ENCODE measurements at regions not wholly inside any gene's neighbourhood (a gene's known extent, or its start where the extent isn't known, plus 50 kb on each side); places are given as distances from the start of the nearest gene placed in this dataset.
"Not testable (repeated sequence)": the region's sequence is repeated elsewhere in the genome, so short reads cannot be mapped to it uniquely, and the experiment has no call there.

GRCh38 chr3:18127174-18127858 is 297.8 kb downstream of the SATB1 start:
- no peak for DNase-seq (ENCODE audit: low read depth, low spot score)

DNA sequence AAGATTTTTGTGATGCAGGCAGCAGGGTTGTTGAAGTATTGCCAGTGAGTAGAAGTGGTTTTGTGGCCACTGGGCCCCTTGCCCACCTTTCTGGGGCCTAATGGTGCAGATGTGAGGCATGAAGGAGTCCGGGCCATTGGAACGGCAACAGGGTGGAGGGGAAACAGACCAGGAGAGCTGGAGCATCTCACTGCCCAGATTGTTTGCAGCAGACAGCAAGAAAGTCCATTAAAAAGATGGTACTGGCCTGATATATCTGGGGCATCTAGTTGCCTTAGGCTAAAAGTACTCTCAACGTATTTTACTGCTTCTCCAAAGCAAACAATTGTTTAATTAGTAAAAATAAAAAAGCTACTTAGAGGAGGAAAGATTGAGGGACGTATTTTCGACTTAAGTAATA is 298.4 kb downstream of the SATB1 start:
- no peak for DNase-seq (ENCODE audit: low read depth, low spot score)

GRCh38 chr3:18124501-18124900 is 300.6 kb downstream of the SATB1 start:
- no peak for DNase-seq (ENCODE audit: low read depth, low spot score)

- DNase-seq (ENCODE audit: low read depth, low spot score): no peak
These were observed 302.9 kb downstream of the SATB1 start for GRCh38 chr3:18122264-18122663.

DNA sequence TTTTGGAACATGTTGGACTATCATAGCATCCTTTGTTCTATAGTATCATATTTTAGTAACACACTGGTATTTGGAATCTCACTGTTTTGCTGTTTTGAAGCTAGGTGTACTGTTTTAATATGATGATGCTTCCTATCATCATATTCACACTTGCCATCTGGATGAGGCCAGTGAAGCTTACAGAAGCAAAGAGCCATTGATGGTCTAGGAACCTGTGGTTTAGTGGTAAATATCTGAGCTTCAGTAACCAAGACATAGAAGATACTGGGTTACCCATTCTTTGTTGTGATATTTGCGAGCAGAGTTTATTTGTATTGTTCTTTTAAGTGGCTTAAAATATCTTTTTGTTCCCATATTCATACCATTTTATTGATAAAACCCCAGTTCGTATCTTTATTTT is 304.1 kb downstream of the SATB1 start:
- no peak for DNase-seq (ENCODE audit: low read depth, low spot score)

DNA sequence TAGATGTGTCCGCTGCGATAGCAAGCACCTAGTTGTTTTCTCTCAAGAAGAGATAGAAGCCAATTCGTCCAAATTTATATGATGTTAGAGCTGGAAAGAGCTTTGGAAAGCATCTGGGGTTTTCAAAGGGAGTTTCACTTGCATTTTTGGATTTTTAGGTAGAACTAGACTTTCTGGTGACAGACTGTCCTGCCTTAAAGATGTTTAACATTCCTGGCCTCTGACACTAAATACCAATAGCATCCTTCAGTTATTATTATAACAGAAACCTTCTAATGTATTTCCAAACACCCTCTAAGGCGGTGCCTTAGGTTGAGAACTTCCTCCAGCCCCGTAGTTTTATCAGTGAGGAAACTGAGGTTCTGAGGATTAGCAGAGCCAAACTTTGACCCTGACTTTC is 305.3 kb downstream of the SATB1 start:
- DNase-seq (ENCODE audit: low read depth, low spot score): no peak

DNA sequence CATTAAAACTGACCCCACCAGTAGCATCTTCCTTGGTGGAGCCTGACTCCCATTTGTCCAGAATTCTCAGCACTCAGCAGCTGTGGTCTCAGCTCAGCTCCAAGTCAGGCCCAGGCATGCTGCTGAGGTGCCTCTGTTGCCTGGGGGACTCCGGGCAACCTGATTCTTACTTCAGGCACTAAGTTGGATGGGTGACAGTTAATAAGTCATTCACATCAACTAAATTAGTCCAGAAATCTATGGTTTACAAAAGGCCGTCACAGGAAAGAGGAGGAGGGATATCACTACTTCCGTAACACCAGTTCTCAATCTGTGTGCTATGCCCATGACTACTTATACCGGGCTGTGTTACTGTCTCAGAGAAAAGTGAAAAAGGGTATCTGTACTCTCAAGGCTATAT is 310.2 kb downstream of the SATB1 start:
- DNase-seq (ENCODE audit: low read depth, low spot score): no peak

DNA sequence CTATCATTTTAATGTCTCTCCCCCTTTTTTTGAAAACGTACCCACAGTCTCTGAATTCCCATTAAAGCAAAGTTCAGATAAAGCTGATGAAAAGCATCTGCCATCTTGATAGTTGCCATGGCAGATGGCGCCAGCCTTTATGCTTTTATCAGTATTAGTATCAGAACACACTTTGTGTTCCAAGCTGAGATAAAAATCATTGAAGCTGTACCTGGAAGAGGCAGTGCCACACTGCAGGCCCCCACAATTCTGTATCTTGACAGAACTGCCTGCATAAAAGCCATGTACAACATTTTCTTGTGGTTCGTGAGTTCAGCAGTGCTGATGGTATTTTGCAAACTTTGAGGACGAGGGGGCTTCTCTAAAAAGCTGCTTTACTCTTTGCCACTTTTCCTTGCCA is 311.7 kb downstream of the SATB1 start:
- no peak for DNase-seq (ENCODE audit: low read depth, low spot score)

DNA sequence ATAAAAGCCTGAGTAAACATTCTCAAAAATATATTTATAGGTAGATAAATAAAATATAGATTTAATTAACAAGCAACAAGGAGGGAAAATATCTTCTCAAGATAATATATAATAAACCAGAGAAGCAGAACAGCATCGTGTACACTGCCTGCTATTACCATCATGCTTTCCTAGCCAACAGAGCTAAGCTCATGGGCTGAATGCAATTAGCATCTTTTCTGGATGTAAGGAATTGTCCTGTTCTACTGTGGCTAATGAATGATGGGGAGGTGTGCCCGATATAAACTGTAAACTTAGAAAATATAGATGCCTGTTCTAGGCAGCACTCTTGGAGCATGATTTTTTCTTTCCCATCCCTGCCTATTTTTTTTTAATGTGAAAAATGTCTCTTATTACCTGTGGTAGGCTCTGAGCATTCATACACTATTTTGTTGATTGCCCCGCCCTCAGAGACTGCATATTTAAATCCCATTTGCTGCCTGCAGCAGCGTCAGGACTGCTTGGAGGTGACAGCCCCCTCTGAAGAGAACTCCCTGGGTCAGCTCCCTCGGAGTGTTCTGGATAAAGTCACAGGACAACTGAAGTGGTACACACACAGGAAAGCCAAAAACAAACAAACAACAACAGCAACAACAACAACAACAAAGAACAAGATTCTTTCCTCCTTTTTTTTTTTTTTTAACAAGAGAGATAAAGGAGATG is 312.3 kb downstream of the SATB1 start:
- DNase-seq (ENCODE audit: low read depth, low spot score): no peak

DNA sequence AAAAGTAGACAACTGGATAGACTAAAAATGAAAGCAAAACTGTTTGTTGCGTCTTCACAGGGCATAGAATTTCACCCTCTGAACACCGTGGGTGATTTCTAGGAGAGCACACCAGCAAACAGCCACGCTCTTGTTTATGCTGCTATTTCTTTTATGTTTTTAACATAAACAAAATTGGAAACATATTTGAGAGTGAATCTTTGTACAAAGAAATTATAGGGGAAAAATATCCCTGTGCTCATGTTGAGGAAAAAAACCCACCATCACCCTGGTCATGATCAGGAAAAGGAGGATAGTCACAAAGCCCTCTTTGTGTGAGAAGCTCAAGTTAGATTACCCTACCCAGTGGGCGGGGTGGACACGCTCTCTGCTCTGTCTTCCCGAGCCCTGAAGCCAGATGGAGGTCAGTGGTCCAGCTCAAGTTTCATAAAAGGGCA is 313.3 kb downstream of the SATB1 start:
- no peak for DNase-seq (ENCODE audit: low read depth, low spot score)

- no peak for DNase-seq (ENCODE audit: low read depth, low spot score)
These were observed 321.5 kb downstream of the SATB1 start for GRCh38 chr3:18103591-18103990.

GRCh38 chr3:18100121-18100520 is 325.0 kb downstream of the SATB1 start:
- DNase-seq (ENCODE audit: low read depth, low spot score): no peak

DNA sequence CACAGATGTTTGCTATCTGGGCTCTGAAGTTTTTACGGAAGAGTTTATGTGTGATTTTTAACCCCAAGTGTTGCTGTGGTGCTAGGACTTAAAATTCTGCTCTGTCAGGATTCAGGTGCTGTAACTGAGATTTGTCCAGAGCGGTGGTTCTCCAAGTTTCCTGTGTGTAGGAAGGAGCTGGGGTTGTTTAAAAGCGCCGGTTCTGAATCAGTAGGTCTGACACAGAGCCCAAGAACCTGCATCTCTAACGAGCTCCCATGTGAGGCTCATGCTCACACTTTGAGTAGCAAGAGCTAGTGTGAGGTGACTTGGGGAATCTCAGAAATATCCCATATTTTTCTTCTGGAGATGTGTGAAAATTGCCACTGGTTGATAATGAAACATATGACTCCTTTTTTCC is 325.5 kb downstream of the SATB1 start:
- DNase-seq (ENCODE audit: low read depth, low spot score): no peak

GRCh38 chr3:18098960-18099587 is 326.1 kb downstream of the SATB1 start:
- peak; percentile 35 for DNase-seq (ENCODE audit: low read depth, low spot score)

GRCh38 chr3:18097989-18098388 is 327.1 kb downstream of the SATB1 start:
- no peak for DNase-seq (ENCODE audit: low read depth, low spot score)

GRCh38 chr3:18097473-18097872 is 327.7 kb downstream of the SATB1 start:
- DNase-seq (ENCODE audit: low read depth, low spot score): no peak

DNA sequence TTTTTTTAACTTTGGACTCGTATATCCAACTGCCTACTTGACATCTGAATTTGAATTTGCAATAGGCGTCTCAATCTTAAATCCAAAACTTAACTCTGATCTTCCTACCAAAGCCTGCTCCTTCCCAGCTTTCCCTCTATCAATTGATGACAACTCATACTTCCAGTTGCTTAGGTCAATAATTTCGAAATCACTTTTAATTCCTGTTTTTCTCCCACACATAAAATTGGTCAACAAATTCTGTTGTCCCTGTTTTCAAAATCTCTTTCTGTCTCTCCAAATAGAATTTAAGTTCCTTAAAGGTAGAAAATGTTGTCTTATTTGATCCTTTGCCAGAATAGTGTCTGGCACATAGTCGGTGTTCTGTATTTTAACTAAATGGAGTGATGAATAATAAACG is 332.4 kb downstream of the SATB1 start:
- no peak for DNase-seq (ENCODE audit: low read depth, low spot score)

GRCh38 chr3:18090377-18090776 is 334.8 kb downstream of the SATB1 start:
- no peak for DNase-seq (ENCODE audit: low read depth, low spot score)

GRCh38 chr3:18087988-18088387 is 337.2 kb downstream of the SATB1 start:
- no peak for DNase-seq (ENCODE audit: low read depth, low spot score)

DNA sequence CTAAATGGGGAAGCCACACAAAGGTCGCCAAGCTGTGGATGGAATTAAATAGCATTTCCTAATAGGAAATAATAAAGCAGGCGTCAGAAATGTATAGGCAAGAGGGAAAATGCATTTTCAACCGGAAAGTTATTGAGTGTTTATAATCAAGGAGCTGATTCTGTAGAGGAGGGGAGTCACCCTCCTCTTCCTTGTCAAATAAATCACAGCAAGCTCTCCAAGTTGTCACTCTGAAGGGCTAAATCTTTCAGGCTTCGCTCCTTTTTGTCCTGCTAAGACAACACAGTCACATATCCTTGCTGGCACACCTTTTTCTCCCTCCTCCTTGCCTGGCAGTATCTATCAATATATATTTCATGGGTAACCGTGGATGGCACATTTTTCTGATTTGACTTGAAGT is 338.4 kb downstream of the SATB1 start:
- no peak for DNase-seq (ENCODE audit: low read depth, low spot score)

DNA sequence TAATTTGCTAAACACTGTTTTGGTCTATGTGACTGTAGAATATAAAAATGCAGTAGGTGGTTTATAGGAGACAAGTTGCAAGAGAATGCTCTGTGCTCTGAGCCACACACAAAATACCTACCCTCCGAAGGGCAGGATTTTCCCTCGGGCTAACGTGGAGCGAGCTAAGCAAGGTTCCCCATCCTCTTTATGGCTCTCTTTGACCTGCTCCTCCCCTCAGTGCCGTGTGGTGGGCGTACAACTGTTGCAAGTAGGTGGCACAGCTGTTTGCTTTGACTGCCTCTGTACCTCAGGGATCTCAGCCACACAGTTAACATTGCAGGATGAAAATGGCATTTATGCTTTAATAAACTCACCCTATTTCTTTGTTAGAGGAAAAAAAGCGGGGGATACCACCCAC is 339.1 kb downstream of the SATB1 start:
- no peak for DNase-seq (ENCODE audit: low read depth, low spot score)

DNA sequence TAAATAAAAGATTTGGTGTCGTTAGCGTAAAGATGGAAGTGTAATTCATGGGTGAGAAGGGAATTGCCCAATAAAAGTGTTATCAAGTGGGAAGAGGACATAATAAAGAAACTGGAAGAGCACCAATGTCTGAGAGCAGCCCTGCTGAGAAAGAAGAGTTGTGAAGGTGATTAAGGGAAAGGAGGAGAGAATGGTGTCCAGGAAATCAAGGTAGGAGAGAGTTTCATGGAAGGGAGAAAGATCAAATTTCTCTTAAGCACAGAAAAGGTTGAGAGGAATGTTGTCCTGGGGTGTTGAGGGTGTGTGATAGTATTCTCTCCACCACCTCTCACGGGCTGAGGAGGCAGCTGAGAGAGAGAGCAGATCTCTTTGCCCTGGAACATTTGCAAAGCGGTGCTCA is 339.7 kb downstream of the SATB1 start:
- no peak for DNase-seq (ENCODE audit: low read depth, low spot score)

DNA sequence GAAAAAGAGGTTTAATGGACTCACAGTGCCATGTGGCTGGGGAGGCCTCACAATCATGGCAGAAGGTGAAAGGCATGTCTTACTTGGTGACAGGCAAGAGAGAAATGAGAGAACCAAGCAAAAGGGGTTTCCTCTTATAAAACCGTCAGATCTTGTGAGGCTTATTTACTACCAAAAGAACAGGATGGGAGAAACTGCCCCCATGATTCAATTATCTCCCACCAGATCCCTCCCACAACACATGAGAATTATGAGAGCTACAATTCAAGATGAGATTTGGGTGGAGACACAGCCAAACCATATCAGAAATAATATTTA is 340.8 kb upstream of the TBC1D5 start:
- DNase-seq (ENCODE audit: low read depth, low spot score): not testable (repeated sequence)
